D341Med (cell line): ENCODE measurements at regions not wholly inside any gene's neighbourhood (a gene's known extent, or its start where the extent isn't known, plus 50 kb on each side); places are given as distances from the start of the nearest gene placed in this dataset.

Source experiments
- DNase-seq: peaks from one replicate; pipeline ENCODE4 v3.0.0; 2012; ENCODE audit warnings: low spot score

DNA sequence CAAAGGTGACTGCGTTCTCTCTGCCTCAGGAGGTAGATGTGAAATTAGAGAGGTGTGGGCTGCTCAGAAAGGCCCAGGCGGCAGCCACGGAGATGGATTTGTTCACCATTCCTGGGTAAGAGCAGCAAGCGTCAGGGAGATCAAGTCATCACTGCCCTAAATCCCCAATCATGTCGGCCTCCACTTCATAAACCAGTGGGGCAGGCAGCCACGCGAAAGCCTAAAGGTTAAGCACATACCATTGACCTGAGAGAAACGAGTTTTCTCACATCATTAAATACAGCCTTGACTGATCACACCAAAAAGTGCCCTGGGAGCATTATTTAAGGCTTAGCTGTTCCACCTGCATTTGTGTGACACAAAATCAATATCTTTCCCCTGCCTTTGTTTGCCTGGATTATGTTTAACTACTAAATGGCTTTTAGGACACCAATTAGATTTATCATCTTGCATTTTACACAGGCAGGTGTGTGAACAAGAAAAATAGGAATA is 50.7 kb upstream of the FOXB1 start:
- no peak for DNase-seq

DNA sequence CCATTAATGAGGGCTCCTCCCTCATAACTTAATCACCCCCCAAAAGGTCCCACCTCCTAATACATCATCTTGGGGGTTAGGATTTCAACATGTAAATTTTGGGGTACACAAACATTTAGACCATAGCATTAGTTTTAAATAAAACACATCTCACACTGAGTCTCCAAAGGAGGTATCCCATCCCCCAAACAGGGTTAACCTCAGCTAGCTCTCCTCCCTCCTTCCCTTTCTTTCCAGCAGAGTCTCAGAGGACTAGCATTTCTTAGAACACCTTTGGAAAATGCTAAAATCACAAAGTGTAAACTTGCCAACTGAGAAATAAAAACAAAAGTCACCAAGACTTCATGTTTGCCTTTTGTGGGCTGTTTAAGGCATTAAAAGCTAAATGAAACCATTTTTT is 51.2 kb upstream of the FOXB1 start:
- DNase-seq = no peak

DNA sequence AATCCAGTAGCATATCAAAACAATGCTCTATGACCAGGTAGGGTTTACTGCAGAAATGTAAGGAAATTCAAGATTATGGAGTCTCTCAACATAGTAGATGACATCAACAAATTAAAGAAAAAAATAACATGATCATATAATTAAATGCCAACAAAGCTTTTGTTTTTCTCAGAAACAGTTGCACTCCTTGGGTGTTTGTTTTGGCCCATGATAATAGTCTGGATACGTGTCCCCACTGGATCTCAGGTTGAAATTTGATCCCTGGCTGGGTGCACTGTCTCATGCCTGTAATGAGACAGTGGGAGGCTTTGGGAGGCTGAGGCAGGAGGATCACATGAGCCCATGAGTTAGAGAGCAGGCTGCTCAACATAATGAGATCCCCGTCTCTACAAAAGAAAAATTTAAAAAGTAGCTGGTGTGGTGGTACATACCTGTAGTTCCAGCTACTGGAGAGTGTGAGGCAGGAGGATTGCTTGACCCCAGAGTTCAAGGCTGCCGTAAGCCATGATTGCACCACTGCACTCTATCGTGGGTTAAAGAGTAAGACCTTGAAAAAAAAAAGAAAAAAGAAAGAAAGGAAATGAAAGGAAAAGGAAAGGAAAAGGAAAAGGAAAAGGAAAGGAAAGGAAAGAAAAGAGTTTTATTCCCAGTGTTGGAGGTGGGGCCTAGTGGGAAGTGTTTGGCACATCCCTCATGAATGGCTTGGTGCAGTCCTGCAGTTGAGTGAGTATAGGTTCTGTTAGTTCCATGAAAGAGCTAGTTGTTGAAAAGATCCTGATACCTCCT is 53.3 kb upstream of the FOXB1 start:
- no peak for DNase-seq

GRCh38 chr15:59948924-59949613 is 55.0 kb upstream of the FOXB1 start:
- no peak for DNase-seq

GRCh38 chr15:59946084-59946483 is 58.0 kb upstream of the FOXB1 start:
- no peak for DNase-seq

- no peak for DNase-seq
These were observed 59.1 kb upstream of the FOXB1 start for GRCh38 chr15:59945036-59945435.

- no peak for DNase-seq
These were observed 62.5 kb upstream of the FOXB1 start for GRCh38 chr15:59941612-59942011.

DNA sequence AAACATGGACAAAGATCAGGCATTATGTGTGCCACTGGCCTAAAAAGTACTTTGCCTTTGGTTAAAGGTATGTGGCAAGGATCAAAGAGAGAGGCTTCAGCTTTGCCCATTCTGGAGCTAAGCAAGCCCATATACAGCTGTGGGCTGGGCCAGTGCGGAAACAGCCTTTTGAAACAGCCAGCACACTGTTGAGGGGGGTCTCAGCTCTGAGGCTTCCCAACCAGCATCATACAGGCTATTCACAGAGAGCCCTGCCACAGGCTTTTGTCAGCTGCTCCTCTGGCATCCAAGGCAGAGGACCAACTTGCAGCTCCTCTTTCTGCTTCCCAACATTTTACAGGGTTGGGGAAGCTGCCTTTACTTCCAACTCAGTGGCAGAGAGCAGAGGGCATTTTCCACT is 63.2 kb upstream of the FOXB1 start:
- DNase-seq = no peak

GRCh38 chr15:59940456-59940855 is 63.7 kb upstream of the FOXB1 start:
- DNase-seq = no peak

DNA sequence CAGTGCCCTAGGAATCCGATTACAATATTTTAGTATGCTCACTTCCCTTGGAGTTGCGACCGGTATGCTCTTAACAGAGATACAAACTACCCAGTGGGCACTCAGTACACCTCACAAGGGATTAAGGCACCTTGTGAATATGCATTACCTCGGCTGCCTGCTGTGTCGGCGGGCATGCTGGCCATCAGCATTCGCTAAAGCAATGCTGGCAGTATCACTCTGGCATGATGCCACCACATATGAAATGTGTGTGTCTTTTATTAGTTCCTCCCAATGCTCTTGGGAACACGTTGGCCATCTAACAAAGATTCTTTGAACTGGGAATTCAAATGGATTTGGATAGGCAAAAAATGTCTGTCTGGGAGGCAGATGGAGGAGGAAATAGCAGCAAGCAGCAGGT is 67.4 kb upstream of the FOXB1 start:
- no peak for DNase-seq

DNA sequence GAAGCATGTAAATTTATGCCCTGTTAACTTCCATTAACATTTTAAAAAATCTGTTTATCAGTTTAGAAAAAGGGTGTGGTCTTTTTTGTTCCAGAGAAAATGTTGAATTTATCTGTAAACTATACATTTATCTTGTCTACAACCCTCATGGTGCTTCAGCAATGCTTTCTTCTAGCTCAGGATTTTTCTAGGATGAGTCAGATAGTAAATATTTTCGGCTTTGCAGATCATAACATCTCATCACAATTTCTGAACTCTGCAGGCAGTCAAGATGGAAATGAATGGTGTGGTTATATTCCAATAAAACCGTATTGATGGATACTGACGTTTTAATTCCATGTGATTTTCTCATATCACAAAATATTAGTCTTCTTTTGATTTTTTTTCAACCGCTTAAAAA is 70.5 kb upstream of the FOXB1 start:
- no peak for DNase-seq

GRCh38 chr15:59931646-59932261 is 72.4 kb upstream of the FOXB1 start:
- no peak for DNase-seq

DNA sequence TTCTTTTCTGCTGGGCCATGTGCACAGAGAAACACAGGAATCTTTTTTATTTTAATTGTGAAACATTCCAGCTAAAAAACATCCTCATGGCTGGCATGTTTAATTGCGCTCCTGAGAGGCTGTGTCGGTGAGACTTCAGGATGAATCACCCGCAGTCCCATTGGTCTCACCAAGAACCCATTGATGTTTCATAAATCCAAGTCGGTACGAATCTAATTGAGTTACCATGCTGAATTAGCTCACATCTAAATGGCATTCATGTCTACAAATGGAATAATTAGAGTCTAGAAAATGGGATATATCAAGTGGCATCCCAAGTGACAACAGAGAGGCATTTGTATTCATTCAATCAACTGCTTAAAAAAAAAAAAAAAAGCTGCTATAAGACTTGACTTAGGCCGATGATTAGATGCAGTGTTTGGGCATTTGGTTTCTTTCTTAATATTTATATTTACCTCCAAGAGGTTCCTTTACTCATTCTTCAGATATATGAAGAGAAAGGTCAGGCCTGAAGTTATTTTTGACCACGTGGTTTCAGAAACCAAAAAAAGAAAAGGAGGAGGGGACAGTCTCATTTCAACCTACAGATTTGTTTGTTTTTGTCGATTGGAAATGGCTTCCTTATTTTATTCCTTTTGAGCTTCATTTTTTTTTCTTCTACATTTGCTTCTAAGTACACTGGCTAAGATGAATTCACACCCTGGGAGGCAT is 79.1 kb upstream of the FOXB1 start:
- no peak for DNase-seq

DNA sequence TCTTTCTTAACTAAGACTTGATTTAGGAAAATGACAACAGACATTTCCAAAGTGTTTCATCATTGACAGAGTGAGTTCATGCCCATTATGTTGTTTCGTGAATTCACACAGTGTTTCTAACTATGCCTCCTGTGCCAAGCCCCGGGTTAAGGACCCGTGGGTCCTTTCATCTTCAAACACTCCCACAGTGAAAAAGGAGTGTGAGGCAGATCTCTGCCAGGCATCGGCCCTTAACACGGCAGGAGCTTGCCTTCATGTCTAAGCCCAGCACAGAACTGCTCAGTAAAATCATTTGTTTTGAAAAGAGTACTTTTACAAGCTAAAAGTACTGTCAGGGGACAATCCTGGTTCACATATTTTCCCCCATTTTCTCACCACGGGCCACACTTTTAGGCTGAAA is 80.0 kb upstream of the FOXB1 start:
- no peak for DNase-seq

DNA sequence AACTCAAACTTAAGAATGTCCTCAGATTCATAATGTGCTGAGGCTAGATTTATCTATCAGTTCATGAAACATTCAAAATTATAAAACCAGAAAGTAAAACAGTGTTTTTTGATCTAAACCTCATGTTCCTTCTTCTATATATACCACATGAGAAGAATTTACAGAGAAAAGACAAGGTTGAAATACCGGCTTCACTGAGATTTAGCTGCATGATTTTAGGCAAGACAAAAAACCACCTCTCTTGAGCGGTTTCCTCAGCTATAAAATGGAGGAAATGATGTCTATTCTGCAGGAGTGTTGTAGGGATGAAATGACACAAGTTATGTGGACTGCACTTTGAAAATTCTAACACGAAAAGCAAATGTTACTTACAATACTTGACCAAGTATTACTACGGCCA is 80.6 kb upstream of the FOXB1 start:
- DNase-seq = no peak

- no peak for DNase-seq
These were observed 84.8 kb upstream of the FOXB1 start for GRCh38 chr15:59918994-59919951.

DNA sequence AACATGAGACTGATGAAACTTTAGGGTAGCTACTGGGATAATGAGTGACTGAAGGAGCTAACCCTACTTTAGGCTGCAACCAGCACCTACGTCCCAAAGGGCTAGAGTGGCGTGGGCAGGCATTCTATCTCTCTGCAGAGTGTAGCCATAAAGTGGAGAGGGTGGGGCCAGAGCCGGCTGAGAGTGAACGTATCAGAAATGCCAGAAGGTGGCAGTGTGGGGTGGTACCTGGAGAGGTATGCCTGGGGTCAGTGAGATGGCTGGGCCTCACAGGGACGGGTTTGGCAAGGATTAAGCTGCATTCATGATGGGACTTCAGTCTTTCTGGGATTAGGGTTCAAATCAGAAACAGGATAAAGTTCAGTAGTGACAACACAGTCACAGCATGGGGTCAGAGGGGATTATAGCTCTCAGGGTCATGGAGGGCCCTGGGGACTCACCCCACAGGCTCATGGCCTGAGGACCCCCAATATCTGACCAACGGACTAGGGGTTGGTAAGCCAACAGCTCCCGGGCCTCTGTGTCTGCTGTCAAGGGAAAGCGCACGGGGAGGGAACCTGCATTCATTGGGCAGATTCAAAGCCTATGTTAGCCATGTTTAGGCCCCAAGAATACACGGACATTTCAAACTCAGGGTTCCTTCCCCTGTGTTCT is 86.5 kb upstream of the FOXB1 start:
- peak; percentile 70 for DNase-seq

GRCh38 chr15:59906046-59906445 is 98.1 kb upstream of the FOXB1 start:
- no peak for DNase-seq

GRCh38 chr15:59905176-59905575 is 98.9 kb upstream of the FOXB1 start:
- no peak for DNase-seq

- DNase-seq = no peak
These were observed 99.5 kb upstream of the FOXB1 start for GRCh38 chr15:59904450-59905135.
